Calu3 (cell line): ENCODE measurements at regions not wholly inside any gene's neighbourhood (a gene's known extent, or its start where the extent isn't known, plus 50 kb on each side); places are given as distances from the start of the nearest gene placed in this dataset.

Experiments used
- BruUV-seq: library from RNA; stranded (reverse); fragments of 400-500 nt; replicated peaks from 2 replicates; lab custom pipeline; 2021; lab: Mats Ljungman, UMichigan
- CTCF ChIA-PET: fragments of 300-600 bp; sonication (Branson Sonifier 250); formaldehyde crosslinking; loops from one replicate; lab custom pipeline; 2022; ENCODE audit warnings: antibody characterized with exemption; lab: Charles Lee
- DNase-seq: peaks from one replicate; pipeline ENCODE4 v3.0.0; 2022
- H3K27ac Mint-ChIP-seq: one replicate; pipeline ENCODE4 v1.8.0; 2022; ENCODE audit warnings: mixed read lengths; ENCODE audit not compliant: unreplicated experiment
- H3K27me3 Mint-ChIP-seq: one replicate; pipeline ENCODE4 v1.8.0; 2022; ENCODE audit warnings: mixed read lengths; ENCODE audit not compliant: unreplicated experiment
- H3K36me3 Mint-ChIP-seq: one replicate; pipeline ENCODE4 v1.8.0; 2022; ENCODE audit warnings: mild to moderate bottlenecking, moderate library complexity, mixed read lengths; ENCODE audit not compliant: insufficient read depth, unreplicated experiment
- H3K4me1 Mint-ChIP-seq: one replicate; pipeline ENCODE4 v1.8.0; 2022; ENCODE audit warnings: mild to moderate bottlenecking, low read depth, mixed read lengths; ENCODE audit not compliant: unreplicated experiment
- H3K4me3 Mint-ChIP-seq: one replicate; pipeline ENCODE4 v1.8.0; 2022; ENCODE audit warnings: mild to moderate bottlenecking, low read depth, moderate library complexity, mixed read lengths; ENCODE audit not compliant: unreplicated experiment
- H3K9me3 Mint-ChIP-seq: one replicate; pipeline ENCODE4 v1.8.0; 2022; ENCODE audit warnings: low read depth, mixed read lengths; ENCODE audit not compliant: unreplicated experiment
- intact Hi-C: fragments of 100-400 bp; cut with micrococcal nuclease; formaldehyde crosslinking; loops from one replicate; pipeline ENCODE4 v1.10.0; 2022; ENCODE audit not compliant: unreplicated experiment
- TF ChIP-seq, protein P1 (sequence below): fragments of 200-600 bp; IDR thresholded peaks from one replicate; pipeline ENCODE4 v1.8.0; 2022; ENCODE audit warnings: antibody characterized with exemption; ENCODE audit not compliant: unreplicated experiment

DNA sequence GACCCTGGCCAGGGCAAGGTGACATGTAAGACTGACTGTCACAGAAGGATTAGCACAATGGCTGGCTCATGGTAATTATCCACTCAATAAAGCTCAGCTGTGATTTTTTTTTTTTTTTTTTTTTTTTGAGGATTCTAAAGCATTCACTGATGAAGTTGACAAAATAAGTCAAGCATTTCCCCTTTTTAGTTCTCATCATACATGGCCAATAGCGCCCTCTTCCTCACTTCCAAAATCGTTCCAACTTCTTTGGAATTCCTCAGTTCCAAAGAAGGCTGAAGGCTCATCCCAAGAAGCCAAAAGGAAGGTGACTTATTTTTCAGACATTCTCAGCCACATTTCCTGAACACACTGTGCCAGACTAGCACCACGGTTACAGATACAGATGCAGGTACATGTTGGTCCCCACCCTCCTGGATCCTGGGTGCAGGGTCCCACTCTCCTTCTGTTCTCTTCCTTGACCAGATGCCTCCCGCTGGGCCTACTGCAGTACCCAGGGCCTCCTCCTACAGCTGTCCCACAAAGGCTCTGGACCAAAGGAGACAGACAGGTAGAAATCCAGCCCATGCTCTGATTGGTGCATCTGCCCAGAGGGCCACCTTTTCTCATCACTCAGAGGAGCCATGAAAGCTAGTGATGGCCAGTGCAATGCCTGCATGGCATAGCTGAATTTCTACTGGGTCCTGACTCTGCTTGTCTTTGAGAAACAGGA is 202.6 kb downstream of the UACA start:
- Mint-ChIP-seq H3K36me3 (no peaks in the 10 kb centered on the region), H3K9me3 (no peaks in the 10 kb centered on the region), H3K4me1 (no peaks in the 10 kb centered on the region), H3K4me3 (no peak overlapping the region), H3K27ac (no peak overlapping the region), H3K27me3 (no peaks in the 10 kb centered on the region)
- intact Hi-C loops = loop anchor here (10.0 kb wide), 1 partner anchor 164 kb away; no protein-coding TSS in a partner anchor
- BruUV-seq = no TSS peak
- TF ChIP-seq, protein P1, sequence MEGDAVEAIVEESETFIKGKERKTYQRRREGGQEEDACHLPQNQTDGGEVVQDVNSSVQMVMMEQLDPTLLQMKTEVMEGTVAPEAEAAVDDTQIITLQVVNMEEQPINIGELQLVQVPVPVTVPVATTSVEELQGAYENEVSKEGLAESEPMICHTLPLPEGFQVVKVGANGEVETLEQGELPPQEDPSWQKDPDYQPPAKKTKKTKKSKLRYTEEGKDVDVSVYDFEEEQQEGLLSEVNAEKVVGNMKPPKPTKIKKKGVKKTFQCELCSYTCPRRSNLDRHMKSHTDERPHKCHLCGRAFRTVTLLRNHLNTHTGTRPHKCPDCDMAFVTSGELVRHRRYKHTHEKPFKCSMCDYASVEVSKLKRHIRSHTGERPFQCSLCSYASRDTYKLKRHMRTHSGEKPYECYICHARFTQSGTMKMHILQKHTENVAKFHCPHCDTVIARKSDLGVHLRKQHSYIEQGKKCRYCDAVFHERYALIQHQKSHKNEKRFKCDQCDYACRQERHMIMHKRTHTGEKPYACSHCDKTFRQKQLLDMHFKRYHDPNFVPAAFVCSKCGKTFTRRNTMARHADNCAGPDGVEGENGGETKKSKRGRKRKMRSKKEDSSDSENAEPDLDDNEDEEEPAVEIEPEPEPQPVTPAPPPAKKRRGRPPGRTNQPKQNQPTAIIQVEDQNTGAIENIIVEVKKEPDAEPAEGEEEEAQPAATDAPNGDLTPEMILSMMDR = no peak
- CTCF ChIA-PET = no interaction called here
- DNase-seq = no peak

DNA sequence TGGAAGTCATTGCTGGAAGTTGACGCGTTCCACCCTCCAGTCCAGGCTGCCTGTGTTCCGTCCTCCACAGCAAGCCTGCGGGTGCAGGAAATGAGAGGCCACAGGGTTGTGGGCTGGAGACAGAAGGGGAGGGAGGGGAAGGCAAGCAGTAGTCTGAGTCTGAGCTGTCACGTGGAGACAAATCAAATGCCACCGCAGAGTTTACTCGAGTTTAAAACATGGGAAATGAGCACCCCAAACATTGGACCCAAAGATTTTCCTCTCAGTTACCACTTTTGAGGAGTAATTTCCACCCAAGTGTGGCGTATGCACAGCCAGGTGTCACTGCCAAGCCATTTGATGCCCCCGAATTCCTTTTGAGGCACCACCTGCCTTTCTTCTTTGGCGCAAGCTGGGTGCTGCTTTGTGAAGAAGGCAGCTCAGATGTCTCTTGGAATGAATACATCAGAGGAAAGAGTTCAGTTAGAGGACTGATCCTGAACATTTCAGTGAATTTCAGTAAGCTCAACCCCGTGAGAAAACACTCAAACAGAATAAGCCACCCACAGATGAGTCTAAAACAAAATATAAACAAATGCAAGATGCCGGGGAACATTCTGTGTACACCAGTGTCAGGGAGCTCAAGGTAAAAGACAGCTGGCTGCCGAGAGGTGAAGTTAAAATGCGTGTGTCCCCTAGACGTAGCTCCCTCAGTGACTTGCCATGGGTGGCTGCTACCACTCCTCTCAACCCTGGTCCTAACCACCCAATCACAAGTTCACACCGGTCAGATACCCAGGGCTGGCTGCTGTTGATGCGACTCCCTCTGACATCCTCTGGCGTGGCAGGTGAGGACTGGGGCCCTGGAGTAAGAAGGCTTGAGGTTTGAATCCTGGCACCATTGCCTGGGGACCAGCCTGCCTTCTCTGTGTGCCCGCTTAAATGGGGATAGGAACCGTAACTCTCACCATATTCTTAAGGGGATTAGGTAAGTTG is 203.8 kb downstream of the UACA start:
- H3K4me1 Mint-ChIP-seq = no peaks in the 10 kb centered on the region
- no peak overlapping the region for H3K4me3 Mint-ChIP-seq
- intact Hi-C loops = loop anchor here (10.0 kb wide), 1 partner anchor 165 kb away; no protein-coding TSS in a partner anchor
- no TSS peak for BruUV-seq
- TF ChIP-seq, protein P1 = no peak
- H3K9me3 Mint-ChIP-seq = no peaks in the 10 kb centered on the region
- CTCF ChIA-PET = no interaction called here
- H3K27ac Mint-ChIP-seq = no peak overlapping the region
- no peak for DNase-seq
- H3K36me3 Mint-ChIP-seq = no peaks in the 10 kb centered on the region
- no peaks in the 10 kb centered on the region for H3K27me3 Mint-ChIP-seq

GRCh38 chr15:70558406-70559264 is 204.7 kb downstream of the UACA start:
- no peaks in the 10 kb centered on the region for H3K36me3 Mint-ChIP-seq

More at GRCh38 chr15:70558406-70559264, 204.7 kb downstream of the UACA start:
- BruUV-seq = no TSS peak
- Mint-ChIP-seq H3K27me3 (no peaks in the 10 kb centered on the region), H3K27ac (no peak overlapping the region), H3K4me1 (no peaks in the 10 kb centered on the region), H3K4me3 (no peak overlapping the region), H3K9me3 (no peaks in the 10 kb centered on the region)
- intact Hi-C loops = no loop called here
- TF ChIP-seq, protein P1 = no peak
- no peak for DNase-seq
- CTCF ChIA-PET = no interaction called here
